GM06990 (cell line): ENCODE measurements at regions not wholly inside any gene's neighbourhood (a gene's known extent, or its start where the extent isn't known, plus 50 kb on each side); places are given as distances from the start of the nearest gene placed in this dataset.

ENCODE experiments used
- DNase-seq: peaks from one replicate; pipeline ENCODE4 v3.0.0-alpha.2; 2011; ENCODE audit not compliant: insufficient read length; ENCODE audit errors: extremely low read depth
- H3K27me3 ChIP-seq: replicated peaks from 2 replicates; pipeline ENCODE4 v1.6.0; 2011; ENCODE audit warnings: low read length; ENCODE audit not compliant: control insufficient read depth, insufficient read depth
- H3K36me3 ChIP-seq: 2 replicates; pipeline ENCODE4 v1.5.1; 2011; ENCODE audit warnings: low read length; ENCODE audit not compliant: control insufficient read depth, insufficient read depth
- H3K4me3 ChIP-seq: replicated peaks from 2 replicates; pipeline ENCODE4 v1.5.1; 2011; ENCODE audit warnings: low read depth, mild to moderate bottlenecking, control low read depth, low read length
- TF ChIP-seq, protein P1 (sequence below): IDR thresholded peaks from 2 replicates; pipeline ENCODE4 v1.5.1; 2011; ENCODE audit warnings: low read length, control low read depth, mild to moderate bottlenecking, inconsistent platforms; ENCODE audit not compliant: insufficient read depth, poor library complexity, severe bottlenecking

DNA sequence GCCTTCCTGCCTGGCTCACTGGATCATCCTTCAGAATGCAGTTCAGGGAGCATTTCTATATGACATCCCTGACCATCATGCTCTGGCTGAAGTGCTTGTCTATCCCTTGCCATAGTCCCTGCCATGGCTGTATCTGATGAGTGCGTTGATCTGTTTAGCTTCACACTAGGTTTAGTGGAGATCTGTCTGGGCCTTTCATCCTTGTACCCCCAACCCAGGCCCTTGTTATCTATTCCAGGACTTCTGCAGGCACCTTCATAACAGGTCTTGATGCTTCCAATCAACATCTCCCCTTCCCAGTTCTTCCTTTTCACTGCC is 102.4 kb downstream of the QRSL1 start:
- TF ChIP-seq, protein P1, sequence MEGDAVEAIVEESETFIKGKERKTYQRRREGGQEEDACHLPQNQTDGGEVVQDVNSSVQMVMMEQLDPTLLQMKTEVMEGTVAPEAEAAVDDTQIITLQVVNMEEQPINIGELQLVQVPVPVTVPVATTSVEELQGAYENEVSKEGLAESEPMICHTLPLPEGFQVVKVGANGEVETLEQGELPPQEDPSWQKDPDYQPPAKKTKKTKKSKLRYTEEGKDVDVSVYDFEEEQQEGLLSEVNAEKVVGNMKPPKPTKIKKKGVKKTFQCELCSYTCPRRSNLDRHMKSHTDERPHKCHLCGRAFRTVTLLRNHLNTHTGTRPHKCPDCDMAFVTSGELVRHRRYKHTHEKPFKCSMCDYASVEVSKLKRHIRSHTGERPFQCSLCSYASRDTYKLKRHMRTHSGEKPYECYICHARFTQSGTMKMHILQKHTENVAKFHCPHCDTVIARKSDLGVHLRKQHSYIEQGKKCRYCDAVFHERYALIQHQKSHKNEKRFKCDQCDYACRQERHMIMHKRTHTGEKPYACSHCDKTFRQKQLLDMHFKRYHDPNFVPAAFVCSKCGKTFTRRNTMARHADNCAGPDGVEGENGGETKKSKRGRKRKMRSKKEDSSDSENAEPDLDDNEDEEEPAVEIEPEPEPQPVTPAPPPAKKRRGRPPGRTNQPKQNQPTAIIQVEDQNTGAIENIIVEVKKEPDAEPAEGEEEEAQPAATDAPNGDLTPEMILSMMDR = no peak
- H3K4me3 ChIP-seq = no peak overlapping the region
- no peaks in the 10 kb centered on the region for H3K36me3 ChIP-seq
- no peaks in the 10 kb centered on the region for H3K27me3 ChIP-seq
- no peak for DNase-seq

DNA sequence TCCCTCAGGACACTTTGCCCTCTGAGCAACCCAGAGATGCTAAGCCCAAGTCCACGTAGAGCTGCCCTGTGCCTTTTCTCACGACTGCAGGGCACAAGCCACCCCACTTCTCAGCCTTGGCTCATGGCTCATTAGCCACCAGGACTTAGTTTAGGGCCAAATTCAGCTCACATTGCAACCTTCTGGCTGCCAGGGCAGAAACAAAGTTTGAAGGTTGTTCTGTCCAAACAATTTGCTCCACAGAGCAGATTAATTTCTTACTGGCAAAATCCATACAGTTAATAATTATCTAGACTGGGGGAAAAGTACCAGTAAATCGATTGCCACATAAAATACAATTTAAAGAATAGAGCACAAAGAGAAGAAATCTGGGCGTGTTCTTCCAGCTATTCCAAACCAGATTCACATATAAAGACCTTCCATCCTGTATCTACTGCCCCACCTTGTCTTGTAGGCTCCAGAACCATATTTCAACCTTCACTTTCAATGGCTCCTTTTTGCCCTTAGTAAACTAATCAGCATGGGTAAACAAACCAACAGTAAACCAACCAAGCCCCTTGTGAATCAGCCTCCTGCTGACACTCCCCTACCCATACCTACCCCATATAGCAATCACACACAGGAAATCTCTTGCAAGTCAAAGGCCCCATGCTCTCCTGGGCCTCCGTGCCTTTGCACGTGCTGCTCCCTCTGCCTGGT is 101.9 kb downstream of the QRSL1 start:
- no peak overlapping the region for H3K4me3 ChIP-seq

DNA sequence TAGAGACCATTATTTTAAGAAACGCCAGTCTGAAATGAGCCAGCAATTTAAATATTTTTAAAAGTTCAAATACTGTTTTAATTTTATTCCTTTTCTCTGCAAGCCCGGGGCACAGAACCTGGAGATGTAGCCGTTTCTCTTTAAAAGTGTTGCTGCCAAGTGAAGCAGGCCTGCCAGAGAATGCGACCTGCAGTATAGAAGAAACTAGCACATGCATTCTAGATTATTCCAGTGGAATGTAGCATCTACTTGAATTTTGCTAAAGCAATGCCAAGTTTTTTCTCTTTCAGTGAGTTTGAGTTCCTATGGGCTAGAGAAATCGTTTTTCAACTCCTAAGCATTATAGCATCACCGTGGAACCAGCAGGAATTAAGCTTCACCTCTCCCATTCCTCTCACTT is 101.3 kb downstream of the QRSL1 start:
- DNase-seq = no peak
- H3K27me3 ChIP-seq = no peaks in the 10 kb centered on the region
- H3K36me3 ChIP-seq = no peaks in the 10 kb centered on the region
- TF ChIP-seq, protein P1 = no peak
- H3K4me3 ChIP-seq = no peak overlapping the region

More for the DNA sequence above, 101.9 kb downstream of the QRSL1 start:
- DNase-seq = no peak
- TF ChIP-seq, protein P1 = no peak
- H3K27me3 ChIP-seq = no peaks in the 10 kb centered on the region
- H3K36me3 ChIP-seq = no peaks in the 10 kb centered on the region

DNA sequence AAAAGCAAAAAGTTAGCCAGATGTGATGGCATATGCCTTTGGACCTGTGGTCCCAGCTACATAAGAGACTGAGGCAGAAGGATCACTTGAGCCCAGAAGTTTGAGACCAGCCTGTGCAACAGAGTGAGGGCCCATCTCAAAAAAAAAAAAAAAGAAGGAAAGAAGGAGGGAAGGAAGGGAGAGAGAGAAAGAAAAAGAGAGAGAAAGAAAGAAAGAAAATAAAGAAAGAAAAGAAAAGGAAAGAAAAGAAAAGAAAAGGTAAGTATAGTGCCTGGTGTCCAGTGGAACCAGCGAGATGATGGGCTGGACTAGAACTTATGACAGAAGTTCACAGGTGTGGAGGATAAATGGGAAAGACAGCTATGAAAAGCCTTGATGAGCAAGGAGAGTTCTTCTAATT is 100.9 kb downstream of the QRSL1 start:
- TF ChIP-seq, protein P1 = no peak
- no peak overlapping the region for H3K4me3 ChIP-seq
- H3K36me3 ChIP-seq = no peaks in the 10 kb centered on the region
- no peaks in the 10 kb centered on the region for H3K27me3 ChIP-seq
- no peak for DNase-seq

DNA sequence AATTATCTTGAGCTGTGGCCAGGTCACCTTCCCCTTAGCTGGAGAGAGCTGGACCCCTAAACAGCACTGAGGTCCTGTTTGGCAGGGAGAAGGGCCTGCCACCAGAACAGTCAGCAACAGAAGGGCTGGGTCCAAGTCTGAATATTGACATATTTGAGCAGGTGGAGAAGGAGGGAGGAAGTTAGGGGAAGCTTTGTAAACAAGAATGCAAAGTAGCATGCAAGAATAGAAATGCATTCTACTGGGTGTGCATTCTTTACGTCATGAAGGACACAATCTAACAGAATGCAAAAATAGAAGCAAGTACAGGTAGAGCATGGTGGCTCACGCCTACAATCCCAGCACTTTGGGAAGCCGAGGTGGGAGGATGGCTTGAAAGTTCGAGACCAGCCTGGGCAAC is 100.5 kb downstream of the QRSL1 start:
- no peak for DNase-seq
- no peaks in the 10 kb centered on the region for H3K36me3 ChIP-seq
- TF ChIP-seq, protein P1 = no peak
- no peak overlapping the region for H3K4me3 ChIP-seq
- H3K27me3 ChIP-seq = no peaks in the 10 kb centered on the region
